Astrocyte of the spinal cord (primary cell): ENCODE measurements at regions not wholly inside any gene's neighbourhood (a gene's known extent, or its start where the extent isn't known, plus 50 kb on each side); places are given as distances from the start of the nearest gene placed in this dataset.
A peak's percentile ranks its signal among the peaks of the same experiment; 100 is the strongest.

ENCODE experiments used
- DNase-seq: peaks from one replicate; pipeline ENCODE4 v3.0.0; 2011; ENCODE audit warnings: low read depth, low spot score
- H3K4me3 ChIP-seq: 2 replicates; pipeline ENCODE4 v1.5.1; 2011; ENCODE audit warnings: low read depth, mild to moderate bottlenecking, low read length, moderate library complexity
- CTCF ChIP-seq: IDR thresholded peaks from 2 replicates; pipeline ENCODE4 v1.5.1; 2012; ENCODE audit warnings: low read depth, mild to moderate bottlenecking, low read length, inconsistent platforms
- in situ Hi-C: cut with HindIII; loops from 2 replicates; pipeline ENCODE4 v1.10.0; 2017; ENCODE audit warnings: low sequenced_read_pairs

GRCh38 chr6:23327621-23328020 lies 758.3 kb downstream of the HDGFL1 start:
- in situ Hi-C loops, result no loop called here
- no peak for TF ChIP-seq CTCF
- H3K4me3 ChIP-seq, result no peak overlapping the region
- no peak for DNase-seq

- DNase-seq, result no peak
- in situ Hi-C loops, result no loop called here
- no peak overlapping the region for H3K4me3 ChIP-seq
- no peak for TF ChIP-seq CTCF
Observed at GRCh38 chr6:23329086-23329485, 759.7 kb downstream of the HDGFL1 start.

- in situ Hi-C loops, result no loop called here
- DNase-seq, result no peak
- H3K4me3 ChIP-seq, result no peak overlapping the region
Observed at GRCh38 chr6:23330632-23331031, 761.3 kb downstream of the HDGFL1 start.

GRCh38 chr6:23334360-23334759 lies 765.0 kb downstream of the HDGFL1 start:
- no peak for DNase-seq
- no peak for TF ChIP-seq CTCF
- in situ Hi-C loops, result no loop called here
- no peak overlapping the region for H3K4me3 ChIP-seq

More at GRCh38 chr6:23330632-23331031, 761.3 kb downstream of the HDGFL1 start:
- TF ChIP-seq CTCF, result no peak

GRCh38 chr6:23335894-23336293 lies 766.5 kb downstream of the HDGFL1 start:
- in situ Hi-C loops, result no loop called here
- no peak overlapping the region for H3K4me3 ChIP-seq
- TF ChIP-seq CTCF, result no peak
- no peak for DNase-seq

- H3K4me3 ChIP-seq, result no peak overlapping the region
- DNase-seq, result no peak
- no peak for TF ChIP-seq CTCF
- in situ Hi-C loops, result no loop called here
Observed at GRCh38 chr6:23339268-23339667, 769.9 kb downstream of the HDGFL1 start.

GRCh38 chr6:23340271-23340670 lies 770.9 kb downstream of the HDGFL1 start:
- in situ Hi-C loops, result no loop called here
- peak; percentile 19 for DNase-seq
- H3K4me3 ChIP-seq, result no peak overlapping the region
- TF ChIP-seq CTCF, result no peak
